GM18517 (cell line): ENCODE measurements at regions not wholly inside any gene's neighbourhood (a gene's known extent, or its start where the extent isn't known, plus 50 kb on each side); places are given as distances from the start of the nearest gene placed in this dataset.

Experiments
- ATAC-seq: cut with Tn5 transposase; IDR thresholded peaks from one replicate; pipeline ENCODE4 v1.9.1; 2021; ENCODE audit warnings: mild to moderate bottlenecking, moderate library complexity; ENCODE audit not compliant: unreplicated experiment

DNA sequence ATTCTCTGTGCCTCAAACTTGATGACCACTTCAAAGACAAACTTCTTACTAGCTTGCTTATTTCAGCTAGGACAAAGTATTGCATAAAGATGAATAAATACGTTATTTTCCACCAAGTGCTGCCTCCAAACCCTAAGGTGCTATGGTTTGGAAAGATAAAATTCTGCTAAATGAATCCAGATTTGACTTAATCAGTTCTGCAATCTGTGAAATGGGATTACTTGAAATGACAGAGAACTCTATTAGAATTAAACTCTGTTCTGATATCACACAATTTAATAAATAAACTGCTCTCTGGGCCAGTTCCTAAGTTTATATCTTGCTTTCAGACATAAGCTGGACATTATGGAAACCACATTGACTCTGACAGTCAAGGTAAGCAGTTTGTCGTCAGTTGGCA, 338.8 kb upstream of the SEMA6D start:
- ATAC-seq = no peak

DNA sequence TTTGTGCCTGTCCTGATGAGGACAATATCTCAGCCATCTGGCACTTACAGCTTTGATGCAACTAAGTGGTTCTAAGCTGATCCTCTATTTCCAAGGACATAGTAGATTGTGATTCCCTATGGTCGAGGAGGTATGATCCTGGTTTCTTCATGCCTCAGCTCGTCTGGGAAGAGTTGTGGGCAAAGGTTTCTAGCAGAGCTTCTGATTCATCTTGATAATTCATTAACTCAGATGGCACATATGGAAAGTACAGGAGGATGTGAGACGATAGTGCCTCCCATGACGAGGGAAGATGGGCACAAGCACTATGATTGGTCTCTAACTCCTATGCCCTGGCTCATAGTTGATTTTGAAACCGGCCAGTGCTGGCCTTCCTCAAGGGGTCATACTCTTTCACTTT, 334.2 kb upstream of the SEMA6D start:
- no peak for ATAC-seq

DNA sequence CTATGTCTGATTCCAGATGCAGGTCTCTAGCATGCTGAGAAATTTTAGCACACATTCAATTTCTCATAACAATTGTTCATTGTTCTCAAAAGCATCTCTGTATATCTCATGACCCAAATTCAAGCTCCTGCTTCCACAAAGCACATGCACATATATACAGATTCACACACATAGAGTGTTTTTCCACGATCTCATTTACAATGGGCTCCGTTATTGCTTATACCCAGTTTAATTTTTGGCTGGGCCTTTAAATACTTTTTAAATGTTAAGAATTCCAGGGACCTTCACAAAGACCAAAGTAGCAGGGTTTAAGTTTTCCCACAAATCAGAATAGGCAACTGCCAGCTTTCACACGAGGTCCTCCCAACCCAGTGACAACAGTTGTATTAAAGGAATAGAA, 333.5 kb upstream of the SEMA6D start:
- no peak for ATAC-seq

DNA sequence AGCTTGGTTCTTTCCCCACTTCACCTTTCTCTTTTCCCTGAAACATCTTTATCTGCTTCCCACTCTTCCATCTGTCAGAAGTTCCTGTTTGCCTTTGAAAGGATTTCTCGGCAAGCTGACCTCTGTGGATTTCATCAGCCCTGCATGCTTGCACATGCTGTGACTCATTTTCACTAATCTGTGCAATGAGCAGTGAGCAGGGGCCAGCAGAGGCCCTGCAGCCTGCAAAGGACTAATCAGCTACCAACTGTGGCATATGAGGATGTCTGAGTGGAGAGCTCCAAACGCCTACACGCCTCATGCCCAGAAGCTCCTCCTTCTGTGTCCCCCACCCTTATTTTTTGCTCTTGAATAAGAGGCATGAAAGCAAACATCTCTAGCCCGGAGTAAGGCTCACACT, 333.0 kb upstream of the SEMA6D start:
- ATAC-seq = no peak

DNA sequence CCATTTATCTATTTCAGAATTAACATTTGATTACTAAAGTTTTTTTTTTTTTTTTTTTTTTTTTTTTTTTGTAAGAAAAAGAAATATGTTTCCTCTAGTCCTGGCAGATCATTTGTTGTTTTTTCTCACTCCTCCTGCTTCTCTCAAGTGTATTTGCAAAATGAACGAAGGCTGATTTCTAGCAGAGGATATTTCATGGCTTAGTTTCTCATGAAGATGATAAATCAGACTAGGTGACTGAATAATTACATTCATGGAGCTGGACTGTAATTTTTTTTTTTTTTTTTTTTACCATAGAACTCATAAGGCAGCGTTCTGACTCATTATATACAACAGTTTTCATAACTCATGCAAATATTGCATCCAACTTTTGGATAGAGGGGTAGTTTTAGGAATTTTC, 332.5 kb upstream of the SEMA6D start:
- no peak for ATAC-seq

DNA sequence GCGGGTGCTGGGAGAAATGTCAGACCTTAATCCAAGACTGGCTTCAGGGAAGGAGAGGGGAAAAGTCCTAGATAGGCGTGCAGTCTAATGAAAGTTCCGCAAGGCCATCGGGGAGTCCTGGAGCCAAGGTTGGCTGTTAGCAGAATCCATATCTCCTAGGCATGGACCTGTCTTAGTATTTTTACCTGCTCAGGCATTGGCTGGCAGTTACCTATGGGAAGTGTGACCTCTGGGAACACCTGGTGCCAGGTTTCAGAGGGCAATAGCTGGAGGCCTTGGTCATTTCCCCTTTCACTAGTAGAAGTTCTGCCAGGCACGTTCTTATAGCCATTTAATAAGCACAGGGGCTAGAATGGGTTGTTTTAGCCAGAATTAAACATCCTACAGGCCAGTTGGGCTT, 330.8 kb upstream of the SEMA6D start:
- ATAC-seq = no peak

DNA sequence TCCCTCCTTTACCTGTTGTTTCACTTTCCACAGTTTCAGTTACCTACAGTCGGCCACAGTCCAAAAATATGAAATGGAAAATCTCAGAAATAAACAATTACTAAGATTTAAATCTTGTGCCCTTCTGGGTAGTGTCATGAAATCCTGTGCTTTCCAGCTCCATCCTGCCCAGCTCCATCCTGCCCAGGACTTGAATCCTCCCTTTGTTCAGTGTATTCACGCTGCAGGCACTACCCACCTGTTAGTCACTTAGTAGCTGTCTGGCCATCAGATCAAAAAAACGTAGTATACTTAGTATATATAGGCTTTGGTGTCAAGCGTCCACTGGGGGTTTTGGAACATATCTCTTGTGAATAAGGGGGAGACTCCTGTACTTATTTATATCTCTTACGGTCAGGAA, 329.0 kb upstream of the SEMA6D start:
- no peak for ATAC-seq

DNA sequence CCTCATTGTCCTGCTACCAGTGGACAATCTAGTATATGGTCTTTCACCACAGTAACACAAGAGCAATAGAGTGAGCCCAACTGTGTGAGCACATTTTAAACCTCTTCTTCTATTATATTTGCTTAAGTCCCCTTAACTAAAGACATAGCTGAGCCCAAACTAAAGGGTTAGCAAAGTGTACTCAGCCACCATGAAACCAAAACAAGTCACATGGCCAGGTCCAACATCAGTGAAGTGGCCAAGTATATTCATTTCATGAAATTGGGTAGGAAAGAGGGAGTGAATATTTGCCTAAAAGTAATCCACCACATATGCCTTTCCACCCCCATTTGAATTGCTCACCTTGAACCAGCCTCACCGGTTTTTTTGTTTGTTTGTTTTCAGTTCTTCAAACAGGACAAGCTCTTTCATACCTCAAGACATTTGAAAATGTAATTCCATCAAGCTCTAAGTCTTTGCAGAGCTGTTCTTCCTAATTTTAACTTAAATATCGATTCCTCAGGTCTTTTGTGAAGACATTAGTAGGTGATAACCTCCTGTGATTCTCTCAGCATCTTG, 327.0 kb upstream of the SEMA6D start:
- no peak for ATAC-seq

DNA sequence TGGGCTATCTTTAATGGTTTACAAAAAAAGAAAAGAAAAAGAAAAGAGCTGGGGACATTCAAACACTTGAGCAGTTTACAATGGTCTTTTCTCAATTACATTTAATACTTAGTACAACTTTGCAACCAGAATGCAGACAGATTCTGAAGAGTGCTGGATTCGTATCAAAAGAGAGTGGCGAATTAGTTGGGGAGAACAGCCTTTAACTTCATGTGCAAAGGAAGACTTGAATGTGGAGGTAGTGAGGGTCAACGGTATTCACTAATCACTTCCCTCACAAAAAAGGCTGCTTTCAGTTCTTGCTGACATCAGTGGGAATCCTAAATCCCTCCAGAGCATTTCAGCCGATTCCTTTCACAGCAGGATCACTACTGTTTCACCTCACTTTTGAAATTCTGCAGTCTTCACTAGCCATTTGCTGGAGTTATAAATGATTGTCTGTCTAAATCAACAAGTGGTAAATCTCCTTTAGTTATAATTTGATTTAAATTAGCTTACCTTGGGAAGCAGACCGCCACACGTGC, 323.0 kb upstream of the SEMA6D start:
- no peak for ATAC-seq

DNA sequence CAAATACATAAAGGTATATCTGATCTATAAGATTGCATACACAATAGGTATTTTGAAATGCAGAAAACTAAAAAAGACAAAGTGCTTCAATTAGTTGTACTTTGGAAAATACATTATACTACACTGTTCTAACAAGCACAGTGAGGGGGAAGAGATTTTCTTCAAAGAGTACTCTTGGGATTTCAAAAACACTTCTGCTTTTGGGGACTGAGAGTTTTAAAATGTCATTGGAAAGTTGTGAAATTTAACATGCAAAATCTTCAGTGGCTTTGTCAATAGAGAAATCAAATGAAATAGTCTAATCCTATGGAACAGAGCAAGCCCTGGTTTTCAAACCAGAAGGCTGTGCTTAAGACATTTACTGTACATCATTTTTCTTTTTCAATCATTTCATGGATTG, 322.2 kb upstream of the SEMA6D start:
- ATAC-seq = no peak

DNA sequence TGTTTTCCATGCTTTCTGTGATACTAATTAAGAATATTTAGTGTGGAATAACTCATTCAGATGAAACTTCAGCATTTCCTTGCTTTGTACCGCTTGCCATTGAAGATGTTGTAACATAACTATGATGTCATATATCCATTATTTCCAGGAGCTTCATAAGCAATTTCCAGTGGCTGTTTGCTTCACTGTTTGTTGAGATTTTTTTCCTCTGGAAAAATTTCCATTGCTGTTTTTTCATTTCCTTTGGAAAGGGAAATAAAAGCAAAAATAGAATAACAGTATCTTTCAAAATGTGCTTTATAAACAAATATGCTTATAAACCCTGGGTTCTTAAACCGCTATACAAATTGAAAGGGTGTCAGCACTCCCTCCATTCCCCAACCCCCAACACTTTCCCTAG, 319.6 kb upstream of the SEMA6D start:
- no peak for ATAC-seq

DNA sequence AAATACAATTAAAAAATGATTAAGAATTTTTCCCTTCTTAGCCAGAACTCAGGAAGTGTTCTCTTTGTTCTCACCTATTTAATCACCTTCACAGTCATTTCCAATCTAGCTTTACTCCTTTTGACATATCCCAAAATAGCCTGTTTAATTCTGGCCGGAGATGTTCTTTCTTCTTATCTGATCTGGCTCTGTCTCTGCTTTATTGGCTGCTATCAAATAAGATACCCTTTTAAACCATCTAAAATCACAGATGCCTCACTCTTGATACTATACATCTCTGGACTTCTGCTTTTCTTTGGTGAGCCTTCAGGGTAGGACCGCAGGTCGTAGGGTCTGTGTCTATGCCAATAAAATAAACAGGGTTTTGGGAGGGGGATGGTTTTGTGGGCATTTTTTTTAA, 319.2 kb upstream of the SEMA6D start:
- ATAC-seq = no peak

DNA sequence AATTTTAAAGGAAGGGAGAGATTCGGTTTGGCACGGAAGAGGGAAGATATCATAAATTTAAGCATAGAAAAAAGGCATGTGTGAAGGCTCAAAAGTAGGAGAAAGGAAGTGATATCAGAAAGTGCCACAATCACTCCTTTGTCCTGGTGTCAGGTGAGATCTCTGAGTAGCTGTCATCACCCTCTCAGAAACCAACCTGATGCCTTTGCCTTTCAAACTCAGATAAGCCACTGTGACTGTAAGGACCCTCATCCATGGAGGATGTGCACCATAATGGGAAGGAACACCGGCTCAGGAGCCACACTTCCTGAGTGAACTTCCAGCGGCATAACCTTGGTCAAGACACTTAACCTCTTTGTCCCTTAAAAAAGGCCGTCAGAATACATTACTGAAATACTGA, 318.7 kb upstream of the SEMA6D start:
- ATAC-seq = no peak

DNA sequence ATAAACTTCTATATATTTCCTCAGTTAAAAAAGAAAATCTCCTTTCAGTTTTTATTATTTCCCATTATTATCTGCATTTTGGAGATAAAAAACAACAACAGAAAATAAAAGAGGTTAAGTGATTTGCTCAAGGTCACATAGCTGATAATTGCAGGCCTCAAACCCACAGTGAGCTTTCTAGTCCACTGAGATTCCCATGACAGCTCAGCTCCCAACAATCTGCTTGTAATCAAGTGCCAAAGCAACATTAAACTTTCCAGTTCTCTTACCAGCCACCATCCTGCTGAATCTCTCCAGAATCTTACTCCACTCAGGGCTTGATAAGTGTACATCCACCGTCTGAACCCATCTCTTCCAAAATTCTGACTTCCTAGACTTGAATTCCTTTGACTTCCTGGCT, 318.2 kb upstream of the SEMA6D start:
- no peak for ATAC-seq

DNA sequence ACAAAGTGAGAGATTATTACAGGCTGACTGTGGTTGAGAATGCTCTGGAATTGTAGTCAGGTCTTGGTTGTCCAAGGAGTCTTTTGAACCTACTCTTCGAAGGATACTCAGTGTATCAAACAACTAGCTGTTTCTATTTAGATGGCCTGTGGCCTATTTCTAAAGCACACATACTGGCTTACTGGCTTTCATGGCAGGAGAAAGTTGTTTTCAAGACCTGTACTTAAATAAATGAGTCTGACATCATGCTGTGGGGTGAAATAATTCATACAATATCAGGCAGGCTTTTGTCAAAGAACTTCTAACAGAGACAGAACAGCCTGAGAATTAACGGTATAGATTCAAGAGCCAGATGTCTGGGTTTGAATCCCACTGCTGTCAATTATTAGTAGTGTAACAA, 316.7 kb upstream of the SEMA6D start:
- no peak for ATAC-seq

DNA sequence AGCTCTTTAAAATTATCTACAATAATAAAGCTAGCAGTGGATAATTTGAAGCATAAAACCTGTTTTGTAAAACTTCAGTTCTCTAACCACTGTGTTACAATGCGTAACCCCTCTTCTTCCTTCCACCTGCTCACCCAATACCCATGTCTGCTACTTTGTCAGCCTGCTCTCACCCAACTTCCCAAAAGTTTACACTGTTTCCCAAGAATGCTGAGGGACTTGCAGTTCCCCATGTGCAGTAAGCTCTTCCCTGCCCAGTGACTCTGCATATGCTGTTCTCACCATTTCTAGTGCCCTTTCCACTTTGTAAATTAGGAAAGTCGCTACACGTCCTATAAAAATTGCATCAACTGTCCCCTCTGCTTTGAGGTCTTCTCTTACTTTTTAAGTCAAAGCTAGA, 315.9 kb upstream of the SEMA6D start:
- no peak for ATAC-seq

DNA sequence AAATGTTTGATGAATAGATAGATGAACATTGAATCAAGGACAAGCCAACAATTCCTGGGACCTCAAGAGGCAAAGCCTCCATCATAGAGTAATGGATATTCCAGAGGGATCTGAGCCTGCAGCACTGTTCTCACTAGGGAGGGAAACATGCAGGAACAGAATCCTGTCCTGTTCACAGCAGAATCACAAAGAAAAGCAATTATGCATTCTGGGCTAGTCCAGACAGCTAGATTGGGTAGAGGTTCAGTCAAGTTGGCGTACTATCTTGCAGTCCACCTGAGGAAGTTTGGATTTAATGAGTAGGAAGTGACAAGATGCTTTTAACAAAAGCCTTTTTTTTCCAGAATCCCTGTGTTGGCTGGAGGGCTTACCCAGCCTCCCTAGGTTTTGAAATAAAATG, 314.5 kb upstream of the SEMA6D start:
- no peak for ATAC-seq

DNA sequence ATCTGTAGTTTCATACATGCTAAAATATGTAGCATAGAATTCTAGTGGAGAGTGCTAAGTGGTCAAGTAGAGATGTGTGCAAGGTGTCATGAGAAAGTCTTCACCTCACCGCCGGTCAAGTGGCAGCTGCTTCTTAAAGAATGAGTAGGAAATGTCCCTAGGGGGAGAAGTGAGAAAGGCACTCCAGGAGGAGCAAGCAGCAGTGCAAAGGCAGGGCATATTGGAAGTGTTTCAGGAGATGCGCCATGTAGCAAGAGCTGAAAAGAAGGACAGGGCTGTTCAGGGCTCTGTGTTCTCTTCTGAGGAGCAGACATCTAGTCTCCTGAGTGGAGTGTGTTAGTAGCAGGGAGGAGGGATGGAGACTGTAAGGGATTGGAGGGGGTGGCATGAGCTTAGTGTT, 312.4 kb upstream of the SEMA6D start:
- no peak for ATAC-seq

DNA sequence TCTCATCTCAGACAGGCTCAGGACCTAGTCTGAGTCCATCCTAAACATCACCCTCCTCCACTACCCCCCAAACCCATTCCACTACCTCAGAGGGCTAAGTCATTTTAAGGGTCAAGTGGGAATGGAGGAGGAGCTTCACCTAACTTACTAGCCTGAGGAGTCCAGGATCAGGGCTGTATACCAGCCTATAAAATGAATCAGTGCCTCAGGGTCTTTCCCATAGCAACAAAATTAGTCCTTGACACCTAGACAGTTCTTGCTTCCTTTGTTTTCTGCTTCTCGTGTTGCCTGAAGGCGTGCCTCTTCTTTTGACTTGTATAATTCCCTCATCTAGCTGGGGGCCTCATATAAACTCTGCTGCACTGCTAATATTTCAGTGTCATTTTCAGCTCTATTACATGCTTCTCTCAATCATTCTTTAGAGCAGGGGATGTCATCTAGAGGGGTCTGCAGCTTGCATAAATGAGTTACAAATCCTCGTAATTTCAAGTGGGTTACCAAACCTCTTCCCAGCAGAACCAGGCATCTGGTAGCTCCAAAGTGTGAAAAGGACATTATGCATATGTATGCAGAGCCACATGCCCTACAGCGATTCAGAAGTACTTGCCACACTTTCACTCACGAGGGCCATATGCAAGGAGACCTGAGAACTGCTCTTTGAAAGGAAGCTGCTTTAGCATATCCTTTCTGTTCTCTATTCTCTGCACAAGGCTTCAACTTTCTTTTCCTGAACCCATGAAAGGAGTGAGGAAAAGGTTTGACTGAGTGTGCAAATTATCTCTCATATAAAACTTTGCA, 311.7 kb upstream of the SEMA6D start:
- no peak for ATAC-seq

DNA sequence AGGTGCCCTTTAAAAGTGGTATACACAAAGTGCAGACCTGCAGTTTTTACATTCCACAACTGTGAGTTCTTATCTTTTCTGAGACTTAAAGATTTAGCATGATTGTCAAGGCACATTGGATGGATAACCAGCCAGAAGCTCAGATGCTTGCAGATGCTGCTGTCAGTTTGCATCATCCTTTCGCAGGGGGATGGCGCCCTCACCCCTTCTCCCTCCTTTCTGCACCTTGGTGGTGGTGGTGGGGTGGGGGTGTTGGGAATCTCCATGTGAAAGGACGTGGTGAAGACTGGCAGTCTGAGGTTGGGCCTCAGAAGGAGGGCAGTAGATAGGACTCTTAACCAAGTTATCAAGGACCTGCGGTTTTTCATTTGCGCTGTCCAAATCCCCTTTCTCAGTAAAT, 309.6 kb upstream of the SEMA6D start:
- ATAC-seq = no peak

DNA sequence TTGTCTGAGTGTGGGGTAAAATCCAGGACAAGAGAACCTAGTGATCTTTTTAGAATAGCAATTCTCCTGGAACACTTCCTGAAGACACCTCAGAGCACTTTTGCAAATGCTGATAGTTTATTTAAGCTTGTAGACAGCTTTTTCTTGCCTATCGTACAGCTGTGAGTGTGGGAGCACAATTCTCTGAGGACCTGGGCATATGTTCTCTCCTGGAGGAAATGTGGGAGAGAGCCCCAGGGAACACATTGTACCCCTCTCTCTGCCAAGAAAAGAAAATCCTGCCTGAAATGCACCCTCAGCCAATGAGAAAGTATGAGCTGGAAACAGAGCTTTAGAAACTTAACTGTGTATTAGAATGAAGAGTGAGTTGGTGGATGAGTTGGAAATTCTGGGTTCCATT, 308.3 kb upstream of the SEMA6D start:
- ATAC-seq = no peak

DNA sequence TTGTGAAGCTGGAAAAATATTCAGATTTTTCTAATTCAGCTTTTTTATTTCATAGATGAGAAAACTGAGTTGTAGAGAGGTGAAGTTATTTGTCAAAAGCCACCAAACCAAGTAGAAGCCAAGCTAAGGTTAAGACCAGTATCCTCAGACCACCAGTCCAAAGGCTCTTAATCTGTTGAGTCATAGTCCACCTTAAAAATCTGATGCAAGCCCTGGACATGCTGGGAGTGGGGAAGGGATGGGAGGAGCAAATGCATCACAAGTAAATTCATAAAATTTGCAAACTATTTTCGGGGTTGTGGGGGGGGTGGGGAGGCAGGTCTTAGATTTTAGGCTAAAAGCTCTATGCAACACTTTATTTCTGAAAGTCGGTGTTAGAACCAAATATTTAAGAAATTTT, 307.7 kb upstream of the SEMA6D start:
- no peak for ATAC-seq

DNA sequence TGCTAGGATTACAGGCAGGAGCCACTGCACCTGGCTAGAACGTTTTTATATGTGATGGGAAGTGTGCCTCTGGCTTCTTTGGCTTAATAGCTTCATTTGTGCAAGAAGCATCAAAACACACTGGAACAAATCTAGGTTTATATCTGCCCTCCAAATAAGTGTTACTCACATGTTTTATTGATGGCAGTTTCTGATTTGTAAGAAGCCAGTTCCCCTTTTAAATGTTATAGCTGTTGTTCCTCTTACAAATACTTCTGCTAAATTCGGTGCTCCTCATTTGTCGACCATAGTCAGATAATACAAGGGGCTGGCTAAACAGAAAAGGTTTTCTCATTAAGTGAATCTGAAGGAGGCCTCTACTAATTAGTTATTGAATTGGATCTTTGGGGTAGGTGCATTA, 307.1 kb upstream of the SEMA6D start:
- ATAC-seq = no peak
